ENCODE measurements at regions not wholly inside any gene's neighbourhood (a gene's known extent, or its start where the extent isn't known, plus 50 kb on each side); places are given as distances from the start of the nearest gene placed in this dataset.

- Histone ChIP-seq H3K79me2 (ENCODE audit: low read length) (no peaks in the 10 kb centered on the region), H3K4me3 (ENCODE audit: low read length) (no peak overlapping the region), H3K27ac (ENCODE audit: low read length) (no peak overlapping the region), H3K9me3 (replicated peaks; ENCODE audit: insufficient read depth, low read length) (no peaks in the 10 kb centered on the region), H4K20me1 (ENCODE audit: insufficient read depth, low read length) (no peaks in the 10 kb centered on the region), H2AFZ (ENCODE audit: low read length) (no peak overlapping the region), H3F3A (ENCODE audit: insufficient read depth, low read length) (no peaks in the 10 kb centered on the region), H3K9ac (ENCODE audit: low read length) (no peak overlapping the region), H3K27me3 (replicated peaks; ENCODE audit: insufficient read depth, low read length) (no peaks in the 10 kb centered on the region), H3K4me2 (ENCODE audit: low read depth, low read length) (no peak overlapping the region), H3K9me2 (replicated peaks; ENCODE audit: insufficient read depth, low read length) (no peaks in the 10 kb centered on the region), H3K36me3 (replicated peaks; ENCODE audit: insufficient read depth, low read length) (no peaks in the 10 kb centered on the region), H3K4me1 (ENCODE audit: low read length) (no peaks in the 10 kb centered on the region)
- DNase-seq: no peak
- TF ChIP-seq CTCF (IDR thresholded peaks at IDR 0.05; ENCODE audit: low read length) (no peak), EZH2 (optimal IDR thresholded peaks at IDR 0.05; ENCODE audit: low read depth, low read length) (no peak), EZH2phosphoT487 (IDR thresholded peaks at IDR 0.05; ENCODE audit: low read length) (no peak)
Observed at GRCh38 chr12:92290886-92291285, 145.2 kb upstream of the BTG1 start.

GRCh38 chr12:92290350-92290695, 144.7 kb upstream of the BTG1 start:
- no peaks in the 10 kb centered on the region for H3F3A ChIP-seq (ENCODE audit: insufficient read depth, low read length)
- no peaks in the 10 kb centered on the region for H3K9me2 ChIP-seq (replicated peaks; ENCODE audit: insufficient read depth, low read length)
- H3K4me2 ChIP-seq (ENCODE audit: low read depth, low read length): no peak overlapping the region
- H3K4me1 ChIP-seq (ENCODE audit: low read length): no peaks in the 10 kb centered on the region
- no peak for TF ChIP-seq EZH2phosphoT487 (IDR thresholded peaks at IDR 0.05; ENCODE audit: low read length)
- TF ChIP-seq EZH2 (optimal IDR thresholded peaks at IDR 0.05; ENCODE audit: low read depth, low read length): no peak
- no peak for TF ChIP-seq CTCF (IDR thresholded peaks at IDR 0.05; ENCODE audit: low read length)
- H3K79me2 ChIP-seq (ENCODE audit: low read length): no peaks in the 10 kb centered on the region
- H3K27me3 ChIP-seq (replicated peaks; ENCODE audit: insufficient read depth, low read length): no peaks in the 10 kb centered on the region
- DNase-seq: no peak
- H3K4me3 ChIP-seq (ENCODE audit: low read length): no peak overlapping the region
- H3K9ac ChIP-seq (ENCODE audit: low read length): no peak overlapping the region
- no peaks in the 10 kb centered on the region for H3K36me3 ChIP-seq (replicated peaks; ENCODE audit: insufficient read depth, low read length)
- H2AFZ ChIP-seq (ENCODE audit: low read length): no peak overlapping the region
- no peak overlapping the region for H3K27ac ChIP-seq (ENCODE audit: low read length)
- H3K9me3 ChIP-seq (replicated peaks; ENCODE audit: insufficient read depth, low read length): no peaks in the 10 kb centered on the region
- H4K20me1 ChIP-seq (ENCODE audit: insufficient read depth, low read length): no peaks in the 10 kb centered on the region

GRCh38 chr12:92289629-92290349, 144.1 kb upstream of the BTG1 start:
- no peaks in the 10 kb centered on the region for H3K4me1 ChIP-seq (ENCODE audit: low read length)
- H3K27me3 ChIP-seq (replicated peaks; ENCODE audit: insufficient read depth, low read length): no peaks in the 10 kb centered on the region
- no peaks in the 10 kb centered on the region for H3F3A ChIP-seq (ENCODE audit: insufficient read depth, low read length)
- no peak overlapping the region for H3K9ac ChIP-seq (ENCODE audit: low read length)
- H3K79me2 ChIP-seq (ENCODE audit: low read length): no peaks in the 10 kb centered on the region
- H3K9me2 ChIP-seq (replicated peaks; ENCODE audit: insufficient read depth, low read length): no peaks in the 10 kb centered on the region
- no peaks in the 10 kb centered on the region for H4K20me1 ChIP-seq (ENCODE audit: insufficient read depth, low read length)
- no peaks in the 10 kb centered on the region for H3K9me3 ChIP-seq (replicated peaks; ENCODE audit: insufficient read depth, low read length)
- no peak overlapping the region for H3K4me3 ChIP-seq (ENCODE audit: low read length)
- no peak overlapping the region for H3K4me2 ChIP-seq (ENCODE audit: low read depth, low read length)
- no peaks in the 10 kb centered on the region for H3K36me3 ChIP-seq (replicated peaks; ENCODE audit: insufficient read depth, low read length)
- no peak for DNase-seq
- TF ChIP-seq CTCF (IDR thresholded peaks at IDR 0.05; ENCODE audit: low read length) (no peak), EZH2phosphoT487 (IDR thresholded peaks at IDR 0.05; ENCODE audit: low read length) (no peak), EZH2 (optimal IDR thresholded peaks at IDR 0.05; ENCODE audit: low read depth, low read length) (no peak)
- H2AFZ ChIP-seq (ENCODE audit: low read length): no peak overlapping the region
- H3K27ac ChIP-seq (ENCODE audit: low read length): no peak overlapping the region
